CD4-positive, alpha-beta T cell treated with Interleukin-4 for 1 hour (primary cell): ENCODE measurements at regions not wholly inside any gene's neighbourhood (a gene's known extent, or its start where the extent isn't known, plus 50 kb on each side); places are given as distances from the start of the nearest gene placed in this dataset.
"Not testable (repeated sequence)": the region's sequence is repeated elsewhere in the genome, so short reads cannot be mapped to it uniquely, and the experiment has no call there.

Experiments used
- DNase-seq, 2 donors: peaks; one replicate each; pipeline ENCODE4 v3.0.0-alpha.2; 2020 to 2022

DNA sequence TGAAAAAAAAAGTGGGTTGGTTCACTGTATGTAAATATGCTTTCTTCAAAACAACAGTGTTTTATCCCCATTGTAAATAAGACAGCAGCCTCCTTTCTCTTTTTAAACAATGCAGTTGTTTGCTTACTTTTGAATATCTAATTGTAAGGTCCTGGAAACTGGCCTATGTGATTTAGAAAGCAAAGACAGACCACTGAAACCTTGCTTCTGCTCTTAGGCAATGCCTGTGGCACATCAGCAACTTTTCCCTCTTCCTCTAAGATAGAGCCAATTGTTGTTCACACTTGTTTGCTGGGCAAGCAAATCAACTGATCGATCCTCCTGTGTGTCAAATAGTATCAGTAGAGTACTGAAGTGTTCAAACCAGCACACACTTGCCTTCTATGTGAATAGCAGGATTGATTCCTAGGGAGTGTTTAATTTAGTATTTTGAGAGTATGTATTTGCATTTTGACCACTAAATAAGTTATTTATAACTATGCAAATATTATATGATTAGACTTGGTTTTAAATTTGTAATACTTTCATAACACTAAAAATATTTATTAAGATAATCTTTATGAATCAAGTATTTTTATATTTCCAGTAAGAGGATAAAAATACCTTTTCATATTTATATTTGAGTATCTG, 55.4 kb upstream of the GRPR start:
- no peak for DNase-seq

DNA sequence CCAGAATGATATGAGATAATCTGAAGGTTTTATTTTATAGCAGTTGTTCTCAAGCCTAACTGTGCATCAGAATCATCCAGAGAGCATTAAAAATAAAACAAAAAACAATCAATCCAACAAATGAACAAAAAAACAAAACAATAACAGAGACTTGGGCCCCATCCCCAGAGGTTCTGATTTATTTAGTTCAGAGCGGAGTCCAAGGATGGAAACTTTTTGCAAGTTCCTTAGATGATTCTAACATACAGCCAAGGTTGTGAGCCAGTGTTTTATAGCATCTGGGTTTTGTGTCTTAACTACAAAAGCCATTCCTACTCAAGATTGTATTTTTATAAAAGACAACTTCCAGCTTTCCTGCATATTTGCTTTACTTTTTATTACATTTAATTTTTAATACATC, 59.4 kb upstream of the GRPR start:
- no peak for DNase-seq

DNA sequence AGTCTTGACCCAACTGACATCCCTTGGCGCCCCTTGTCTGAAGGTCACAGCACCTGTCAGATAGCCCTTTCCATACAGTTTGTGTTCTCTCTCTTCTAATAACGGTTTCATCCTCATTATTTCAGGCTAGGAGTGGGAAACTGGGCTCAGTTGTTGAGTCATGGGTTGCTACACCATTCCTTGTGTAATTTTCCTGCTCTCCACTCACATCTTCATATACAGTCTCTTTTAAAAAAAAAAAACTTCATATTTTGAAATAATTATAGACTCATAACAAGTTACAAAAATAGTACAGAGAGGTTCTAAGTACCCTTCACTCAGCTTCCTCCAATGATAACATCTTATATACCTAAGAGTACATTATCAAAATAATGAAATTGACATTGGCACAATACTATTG, 60.2 kb upstream of the GRPR start:
- no peak for DNase-seq

DNA sequence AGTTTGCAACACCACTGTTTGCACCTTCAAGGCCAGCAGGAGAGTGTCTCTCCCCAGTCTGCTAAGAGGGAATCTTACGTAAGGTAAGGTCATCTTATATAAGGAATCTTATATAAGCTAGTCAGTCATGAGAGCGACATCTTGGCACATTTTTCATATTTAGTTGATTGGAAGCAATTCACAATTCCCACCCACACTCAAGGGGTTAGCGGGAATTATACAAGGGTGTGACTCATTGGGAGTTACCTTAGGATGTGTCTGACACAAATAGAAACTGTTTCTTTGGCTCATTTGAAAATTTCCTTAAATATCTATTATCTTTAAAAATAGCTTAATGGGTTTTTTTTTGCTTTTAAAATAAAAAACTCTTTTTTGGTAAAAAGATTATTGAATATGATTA, 62.1 kb upstream of the GRPR start:
- no peak for DNase-seq

DNA sequence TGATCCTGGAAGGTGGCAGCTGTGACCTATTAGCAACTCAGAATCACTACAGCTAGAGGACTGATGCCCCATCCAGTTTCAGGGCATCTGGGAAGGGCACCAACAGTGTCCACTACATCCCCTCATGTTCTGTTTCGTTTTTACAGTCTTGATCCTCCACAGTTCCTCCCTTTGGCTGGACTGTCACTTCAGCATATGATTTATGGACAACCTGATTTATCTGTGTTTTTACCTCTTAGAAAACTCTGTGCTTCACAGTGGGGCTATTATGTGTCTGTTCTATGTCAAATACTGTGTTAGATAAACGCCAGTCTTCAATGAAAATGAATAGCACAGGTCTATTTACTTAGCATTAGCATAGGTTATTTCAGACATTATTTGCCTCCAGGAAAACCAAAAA, 63.1 kb upstream of the GRPR start:
- DNase-seq, result no peak

DNA sequence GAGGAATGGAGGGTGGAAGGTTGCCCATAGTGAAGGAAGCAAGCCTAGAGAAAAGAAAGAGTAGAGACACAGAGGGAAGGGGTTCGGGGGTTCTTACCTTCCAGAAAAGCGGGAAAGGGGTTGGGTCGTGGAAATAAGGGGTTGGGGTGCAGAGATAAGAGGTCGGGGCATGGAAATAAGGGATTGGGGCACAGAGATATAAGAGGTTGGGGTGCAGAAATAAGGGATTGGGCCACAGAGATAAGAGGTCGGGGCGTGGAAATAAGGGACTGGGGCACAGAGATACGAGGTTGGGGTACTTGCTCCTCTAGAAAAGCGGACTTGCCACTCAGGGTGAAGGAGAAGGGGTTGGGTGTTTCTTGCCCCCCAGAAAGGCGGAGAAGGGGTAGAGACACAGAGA, 74.2 kb upstream of the GRPR start:
- not testable (repeated sequence) for DNase-seq

DNA sequence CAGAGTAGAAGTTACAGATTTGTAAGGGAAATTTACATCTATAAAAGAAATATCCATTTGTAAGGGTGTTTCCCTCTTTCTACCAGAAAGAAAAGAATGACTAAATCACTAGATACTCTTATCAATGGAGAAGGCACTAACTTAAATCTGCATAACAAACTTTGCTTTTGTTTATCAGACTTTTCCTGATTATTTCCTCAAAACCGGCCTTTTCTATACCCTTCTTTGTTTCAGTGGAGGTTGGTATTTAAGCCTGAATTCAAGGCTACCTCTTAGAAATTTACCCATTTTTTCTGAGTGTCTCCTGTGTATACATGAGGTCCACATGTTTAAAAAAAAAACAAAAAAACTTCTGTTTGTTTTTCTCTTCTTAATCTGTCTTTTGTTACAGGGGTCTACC, 80.4 kb upstream of the GRPR start:
- no peak for DNase-seq

DNA sequence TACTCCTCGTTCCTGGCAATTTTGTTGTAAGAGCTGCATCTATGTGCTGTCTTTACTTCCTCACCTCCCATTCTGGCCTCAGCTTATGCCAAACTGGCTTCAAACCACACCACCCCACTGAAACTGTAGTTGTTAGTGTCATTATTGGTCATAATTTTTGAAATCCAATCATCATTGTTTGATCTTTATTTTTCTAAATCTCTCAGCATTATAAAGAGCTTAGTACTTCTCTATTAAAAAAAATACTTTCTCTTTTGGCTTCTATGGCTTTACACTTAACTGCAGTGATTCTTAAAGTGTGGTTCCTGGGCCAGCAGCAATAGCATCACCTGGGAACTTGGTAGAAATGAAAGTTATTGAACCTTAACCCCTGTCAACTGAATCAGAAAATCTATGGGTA, 83.5 kb upstream of the GRPR start:
- DNase-seq, result no peak

DNA sequence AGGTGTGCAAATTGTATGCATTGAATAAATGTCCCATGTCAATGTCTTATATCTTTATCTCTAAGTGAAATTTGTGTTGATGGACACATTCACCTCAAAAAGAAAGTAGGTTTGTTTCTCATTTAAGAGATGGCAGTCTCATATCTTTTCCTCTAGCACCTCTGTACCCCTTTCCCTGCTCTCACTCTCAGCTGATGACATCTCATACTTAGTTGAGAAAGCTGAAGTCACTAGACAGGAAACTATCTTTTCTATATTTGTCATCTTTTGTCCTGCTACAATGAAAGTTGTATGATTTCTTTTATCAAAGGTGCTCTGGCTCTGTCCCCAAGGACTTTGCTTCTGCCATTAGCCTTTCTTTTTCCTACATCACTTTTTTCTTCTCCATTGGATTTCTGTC, 84.0 kb upstream of the GRPR start:
- DNase-seq, result no peak

DNA sequence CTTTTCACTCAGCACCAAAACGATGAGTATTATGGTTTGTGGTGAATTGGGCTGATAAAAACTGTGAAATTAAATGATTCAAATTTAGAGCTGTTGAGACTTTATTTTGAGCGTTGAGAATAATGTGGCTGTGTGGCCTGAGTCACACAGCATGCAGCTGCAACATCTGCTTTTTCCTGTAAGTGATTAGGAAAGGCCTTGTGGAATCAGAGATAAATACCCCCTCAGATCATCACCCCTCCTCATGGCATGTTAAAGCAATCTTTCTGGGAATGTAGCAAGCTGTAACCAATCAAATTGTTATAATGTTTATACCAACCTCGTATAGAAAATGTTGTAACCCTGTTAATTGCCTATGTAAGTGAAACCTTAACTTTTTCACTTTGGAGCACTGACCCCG, 90.0 kb upstream of the GRPR start:
- no peak for DNase-seq

DNA sequence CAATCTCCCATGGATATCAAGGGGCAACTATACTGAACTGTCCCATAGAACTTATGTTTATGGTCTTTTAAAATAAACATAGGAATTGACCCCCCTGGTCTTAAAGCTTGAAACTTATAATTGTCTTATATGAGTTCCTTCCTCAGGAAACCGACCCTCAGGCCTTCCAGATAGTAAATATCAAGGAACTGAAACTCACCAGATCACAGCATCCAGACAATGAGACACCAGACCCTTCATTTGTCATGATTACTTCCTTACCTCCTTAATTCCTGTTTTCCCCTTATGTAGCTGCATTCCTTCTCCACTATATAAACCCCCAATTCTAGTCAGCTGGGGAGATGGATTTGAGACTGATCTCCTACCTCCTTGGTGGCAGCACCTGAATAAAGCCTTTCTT, 94.8 kb upstream of the GRPR start:
- DNase-seq, result no peak

DNA sequence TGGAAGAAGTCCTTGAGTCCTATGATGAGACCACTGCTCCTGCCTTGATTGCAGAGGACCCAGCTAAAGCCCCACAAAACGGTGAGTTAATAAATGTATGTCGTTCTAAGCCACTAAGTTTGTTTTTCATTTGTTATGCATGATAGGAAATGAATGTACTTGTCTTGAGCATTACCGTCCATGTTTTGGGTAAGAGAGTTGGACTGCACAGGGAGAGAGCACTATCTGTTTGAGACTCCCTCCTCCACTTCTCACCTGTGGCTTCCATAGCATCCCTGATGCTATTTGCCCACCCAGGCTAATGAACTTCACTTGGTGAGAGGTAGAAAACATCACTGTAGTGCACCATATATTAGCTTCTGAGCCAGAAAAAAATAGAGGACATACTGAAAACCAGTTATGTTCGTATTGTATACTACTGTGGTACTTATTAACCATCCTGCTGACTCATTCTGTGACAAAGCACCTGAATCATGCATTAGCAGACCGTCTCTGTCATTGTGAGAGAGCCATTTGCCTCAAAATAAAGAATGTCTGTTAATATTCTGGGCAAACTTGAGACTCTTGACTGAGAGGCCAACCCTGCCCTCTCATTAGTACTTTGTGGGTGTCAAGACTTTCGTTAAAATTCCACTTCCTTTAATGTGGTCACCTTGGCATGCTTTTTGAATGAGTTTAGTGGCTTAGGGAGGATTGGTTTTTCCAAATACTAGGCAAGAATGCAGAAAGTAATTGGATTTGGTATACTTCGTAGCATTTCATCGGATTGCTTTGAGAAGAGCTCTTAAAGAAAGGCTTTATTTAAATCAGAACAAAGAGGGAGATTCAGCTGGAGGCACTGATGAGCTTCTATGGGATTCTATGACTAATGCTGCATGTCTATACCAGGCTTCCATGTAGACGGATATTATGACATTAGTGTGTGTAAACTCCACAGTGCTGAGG, 99.3 kb upstream of the GRPR start:
- DNase-seq, result no peak

DNA sequence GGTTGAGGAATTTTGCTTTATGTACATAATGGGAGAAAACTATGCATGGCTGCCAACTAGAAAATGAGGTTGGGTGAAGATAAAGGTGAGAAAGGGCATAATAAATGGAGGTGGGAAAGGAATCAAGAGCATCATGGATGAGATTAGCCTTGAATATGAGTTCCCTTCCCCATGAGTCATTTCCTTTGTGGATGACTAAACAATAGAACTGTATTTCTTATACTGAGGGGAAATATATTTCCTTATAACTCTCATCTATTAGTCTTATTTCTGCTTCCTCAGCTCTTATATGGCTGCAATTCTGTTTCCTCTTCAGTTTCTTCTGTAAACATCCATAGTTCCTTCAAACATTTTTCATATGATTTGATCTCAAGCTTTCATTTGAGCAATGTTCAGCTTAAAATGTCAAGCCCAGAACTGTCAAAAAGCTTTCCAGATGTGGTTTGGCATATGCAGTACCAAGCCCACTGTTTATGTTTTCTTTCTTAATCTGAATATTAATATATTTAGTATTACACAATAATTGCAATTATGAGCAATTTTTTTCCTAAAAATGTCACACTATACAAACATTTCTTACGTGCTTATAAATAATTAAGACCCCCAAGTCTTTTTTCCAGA, 100.7 kb upstream of the GRPR start:
- no peak for DNase-seq

DNA sequence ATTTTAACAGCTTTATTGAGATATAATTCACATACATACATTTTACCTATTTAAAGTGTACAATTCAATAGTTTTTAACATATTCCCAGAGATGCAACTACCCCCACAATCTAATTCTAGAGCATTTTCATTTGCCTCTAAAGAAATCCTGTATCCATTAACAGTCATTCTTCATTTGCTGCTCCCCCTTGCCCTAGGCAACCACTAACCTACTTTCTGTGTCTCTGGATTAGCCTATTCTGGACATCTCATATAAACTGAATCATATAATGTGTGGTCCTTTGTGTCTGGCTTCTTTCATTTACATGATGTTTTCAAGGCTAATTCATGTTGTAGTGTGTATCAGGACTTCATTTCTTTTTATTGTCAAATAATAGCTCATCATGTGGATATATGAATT, 105.1 kb upstream of the GRPR start:
- DNase-seq, result no peak

DNA sequence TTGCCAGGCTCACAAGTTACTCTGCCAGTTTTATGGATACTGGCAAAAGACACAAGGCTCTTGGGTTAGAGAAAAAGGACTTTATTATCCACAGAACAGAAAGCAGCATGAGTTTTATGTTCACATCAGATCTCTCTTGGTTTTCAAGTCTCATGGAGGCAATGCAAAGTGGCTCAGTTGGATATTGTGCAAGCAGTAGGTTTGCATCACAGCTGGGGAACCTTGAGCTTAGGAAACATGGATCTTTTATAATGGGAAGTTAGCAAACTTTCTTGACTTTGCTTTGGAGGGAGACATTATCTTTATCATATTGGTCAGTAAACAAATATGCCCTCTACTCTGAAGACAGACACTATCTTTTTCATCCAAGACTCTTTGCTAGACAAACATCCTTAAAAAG, 109.2 kb upstream of the GRPR start:
- no peak for DNase-seq

DNA sequence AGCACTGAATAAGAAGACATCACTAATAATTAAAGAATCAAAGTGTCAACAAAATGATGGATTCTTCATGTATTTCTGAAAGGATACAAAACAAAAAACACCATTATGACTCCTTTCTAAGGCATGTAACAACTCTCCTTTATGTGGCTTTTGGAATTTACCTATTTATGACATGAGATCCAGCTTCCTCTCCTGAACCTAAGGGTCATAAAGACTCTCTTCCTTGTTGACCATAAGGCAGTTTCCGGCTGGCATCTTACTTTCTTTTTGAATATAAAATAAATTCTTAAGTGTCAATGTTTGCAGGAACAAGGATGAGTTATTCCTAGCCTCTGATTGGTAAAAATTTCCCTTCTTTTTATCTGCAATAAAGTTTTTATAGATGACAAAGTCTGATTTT, 111.1 kb upstream of the GRPR start:
- no peak for DNase-seq

DNA sequence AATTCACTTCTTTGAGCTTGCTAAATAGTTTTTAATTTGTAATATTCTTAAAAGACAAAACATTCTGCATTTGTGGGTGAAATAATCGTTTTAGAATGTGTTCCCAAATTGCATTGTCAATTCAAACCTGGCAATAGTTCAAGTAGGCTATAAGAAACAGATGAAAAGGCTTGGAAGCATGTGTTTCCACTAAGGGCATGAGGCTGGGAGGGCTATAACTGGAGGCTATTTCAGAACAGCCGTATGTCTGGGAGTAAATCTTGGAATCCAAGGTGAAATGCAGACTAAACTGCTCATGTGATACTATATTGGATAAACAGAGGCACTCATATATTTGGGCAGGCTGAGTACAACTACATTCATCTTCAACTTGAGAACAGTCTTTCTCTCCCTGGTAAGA, 117.4 kb upstream of the GRPR start:
- no peak for DNase-seq

DNA sequence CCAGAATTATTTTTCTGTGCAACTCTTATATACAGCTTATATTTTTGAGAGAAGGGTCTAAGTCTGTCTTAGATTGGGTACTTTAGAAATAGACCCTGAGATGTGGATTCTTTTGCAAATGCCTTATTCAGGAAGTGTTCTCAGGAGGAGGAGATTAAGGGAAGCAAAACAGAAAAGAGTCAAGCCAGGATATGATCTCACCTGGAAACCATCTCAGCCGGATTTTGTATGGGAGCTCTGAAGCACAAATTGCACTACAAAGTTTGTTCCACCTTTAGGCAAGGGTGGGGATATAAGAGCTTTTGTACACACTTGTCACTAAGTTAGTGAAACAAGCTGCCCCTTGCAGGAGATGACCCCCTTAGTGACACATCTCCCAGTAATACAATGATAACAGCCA, 121.2 kb upstream of the GRPR start:
- no peak for DNase-seq

DNA sequence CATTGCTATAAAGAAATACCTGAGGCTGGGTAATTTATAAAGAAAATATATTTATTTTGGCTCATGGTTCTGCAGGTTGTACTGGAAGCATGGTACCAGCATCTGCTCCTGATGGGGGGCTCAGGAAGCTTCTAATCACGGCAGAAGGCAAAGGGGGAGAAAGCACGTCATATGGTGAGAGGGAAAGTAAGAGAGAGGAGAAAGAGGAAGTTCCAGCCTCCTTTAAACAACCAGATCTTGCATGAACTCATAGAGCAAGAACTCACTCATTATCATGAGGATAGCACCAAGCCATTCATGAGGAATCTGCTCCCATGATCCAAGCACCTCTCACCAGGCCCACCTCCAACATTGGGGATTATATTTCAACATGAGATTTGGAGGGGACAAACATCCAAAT, 125.0 kb upstream of the GRPR start:
- no peak for DNase-seq

DNA sequence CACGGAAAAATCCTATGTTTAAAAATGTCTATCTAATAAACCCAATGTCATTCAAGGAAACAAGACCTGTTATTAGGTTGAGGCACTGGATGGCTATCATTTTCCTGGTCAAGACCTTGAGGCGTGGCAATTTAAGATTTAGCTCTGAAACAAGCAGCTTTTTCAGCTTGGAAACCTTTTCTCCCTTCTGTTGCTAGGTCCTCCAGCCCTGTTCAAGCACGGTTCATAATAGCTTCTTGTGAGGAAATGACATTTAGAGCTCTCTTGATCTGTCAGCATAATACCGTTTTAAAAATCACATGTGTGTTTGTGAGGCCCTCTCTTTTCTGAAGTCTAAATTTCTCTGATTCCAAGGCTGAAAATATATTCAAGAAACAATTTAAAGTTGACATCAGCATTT, 133.6 kb upstream of the GRPR start:
- no peak for DNase-seq

DNA sequence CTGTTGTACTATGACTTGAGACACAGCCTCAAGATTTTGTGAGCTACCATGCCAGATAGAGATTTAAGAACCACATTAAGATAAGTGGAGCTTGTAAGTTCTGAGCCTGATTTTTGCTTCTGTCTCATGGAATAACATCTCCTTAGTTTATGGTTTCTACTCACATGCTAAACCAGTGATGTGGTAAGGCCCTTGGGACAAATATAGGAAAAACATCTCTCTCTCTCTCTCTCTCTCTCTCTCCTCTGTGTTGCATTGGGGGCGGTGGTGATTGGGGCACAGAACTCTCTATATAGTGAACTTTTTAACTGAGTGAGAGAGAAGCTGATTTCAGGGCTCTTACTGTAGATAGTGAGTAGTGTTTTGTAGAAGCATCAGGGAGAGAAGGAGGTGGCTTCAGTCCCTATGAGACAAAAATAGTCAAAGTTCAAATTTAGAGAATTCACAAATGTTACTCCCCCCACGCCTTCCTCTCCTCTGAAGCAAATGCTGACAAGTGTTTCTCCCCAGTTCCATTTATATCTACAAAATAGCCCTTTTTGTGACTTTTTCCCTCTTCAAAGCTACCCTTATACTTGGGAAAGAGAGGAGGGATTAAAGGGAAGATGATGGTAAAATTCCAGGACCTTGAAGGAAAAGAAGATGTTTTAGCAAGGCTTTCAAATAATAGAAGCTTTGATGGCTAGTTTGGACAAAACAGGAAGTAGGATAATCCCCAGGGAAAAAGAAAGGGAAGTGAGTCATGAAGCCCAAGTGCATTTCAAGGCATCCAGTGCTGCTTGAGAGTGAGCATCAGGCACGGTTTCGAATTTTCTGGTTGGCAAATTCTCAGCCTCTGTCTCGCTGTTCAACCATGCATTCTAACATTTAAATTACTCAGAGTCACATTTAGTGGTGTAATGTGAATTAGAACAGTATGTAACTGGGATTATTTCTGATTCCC, 134.3 kb upstream of the AP1S2 start:
- DNase-seq, result no peak

DNA sequence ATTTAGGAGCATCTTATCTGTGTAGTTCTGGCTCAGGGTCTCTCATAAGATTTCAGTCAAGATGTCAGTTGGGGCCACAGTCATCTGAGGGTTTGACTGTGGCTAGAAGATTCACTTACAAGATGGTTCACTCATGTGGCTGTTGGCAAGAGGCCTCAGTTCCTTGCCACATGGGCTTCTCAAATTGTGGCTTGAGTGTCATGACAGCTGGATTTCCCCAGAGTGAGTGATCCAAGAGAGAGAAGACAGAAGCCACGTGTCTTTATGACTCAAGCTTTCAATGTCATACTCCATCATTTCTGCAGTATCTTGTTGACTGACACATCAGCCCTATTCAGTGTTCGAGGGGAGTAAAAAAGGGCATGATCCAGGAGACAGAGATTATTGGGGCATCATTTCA, 131.3 kb upstream of the AP1S2 start:
- DNase-seq, result no peak

DNA sequence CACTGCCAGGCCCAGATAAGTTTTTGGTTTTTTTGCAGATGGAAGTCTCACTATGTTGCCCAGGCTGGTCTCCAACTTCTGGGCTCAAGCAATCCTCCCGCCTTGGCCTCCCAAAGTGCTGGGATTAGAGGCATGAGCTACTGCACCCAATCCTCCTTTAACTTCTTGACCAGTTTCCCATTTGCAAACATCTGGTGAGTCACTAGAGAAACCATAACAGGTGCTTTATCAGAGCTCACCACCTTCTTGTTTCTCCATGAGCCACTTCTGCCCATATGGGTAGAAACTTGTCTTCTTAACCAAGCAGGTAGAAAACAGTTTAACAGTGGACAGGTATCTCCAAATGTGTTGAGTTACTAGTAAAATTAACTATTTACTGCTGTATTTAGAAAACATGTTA, 128.4 kb upstream of the AP1S2 start:
- no peak for DNase-seq
